Astrocyte (in vitro differentiated cells and primary cell): ENCODE measurements at regions not wholly inside any gene's neighbourhood (a gene's known extent, or its start where the extent isn't known, plus 50 kb on each side); places are given as distances from the start of the nearest gene placed in this dataset.

Source experiments
- CTCF ChIP-seq: IDR thresholded peaks from 2 replicates; pipeline ENCODE4 v1.5.1; 2011; ENCODE audit warnings: low read depth, mild to moderate bottlenecking, inconsistent platforms, low read length, moderate library complexity; ENCODE audit not compliant: insufficient read depth
- EZH2 ChIP-seq: IDR thresholded peaks from 2 replicates; pipeline ENCODE4 v1.6.1; 2012; ENCODE audit warnings: mild to moderate bottlenecking, low read length, inconsistent platforms; ENCODE audit not compliant: insufficient read depth

GRCh38 chr2:216791303-216791702 is 68.6 kb downstream of the TNP1 start:
- TF ChIP-seq CTCF (no peak), EZH2 (no peak)
